ENCODE measurements at regions not wholly inside any gene's neighbourhood (a gene's known extent, or its start where the extent isn't known, plus 50 kb on each side); places are given as distances from the start of the nearest gene placed in this dataset.

DNA sequence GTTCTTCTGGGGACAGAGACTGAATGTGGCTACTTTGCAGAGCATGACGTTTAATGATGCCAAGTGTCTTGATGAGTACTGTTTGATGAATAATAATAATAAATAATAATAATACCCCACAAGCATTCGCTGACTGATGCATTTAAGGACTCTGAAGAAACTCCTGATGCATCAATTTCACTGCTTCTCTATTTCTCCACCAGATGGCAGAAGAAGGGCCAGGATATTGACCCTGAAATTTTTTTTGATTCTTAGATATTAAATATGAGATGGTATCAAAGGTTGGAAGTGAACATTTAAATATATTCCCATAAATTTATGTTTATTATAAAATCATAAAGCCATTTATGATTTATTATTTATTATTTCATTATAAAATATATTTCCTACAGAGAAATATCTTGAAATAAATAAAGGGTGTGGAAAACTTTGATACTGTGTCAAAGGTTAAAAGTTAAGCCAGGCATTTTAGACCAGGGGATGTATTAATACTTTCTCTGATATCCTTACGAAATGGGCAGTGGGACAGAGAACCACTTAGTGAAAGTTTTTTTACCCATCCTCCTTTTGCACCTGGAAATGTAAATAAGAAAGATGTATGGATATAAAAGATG is 170.9 kb downstream of the LACC1 start:
- TF ChIP-seq, protein P1, sequence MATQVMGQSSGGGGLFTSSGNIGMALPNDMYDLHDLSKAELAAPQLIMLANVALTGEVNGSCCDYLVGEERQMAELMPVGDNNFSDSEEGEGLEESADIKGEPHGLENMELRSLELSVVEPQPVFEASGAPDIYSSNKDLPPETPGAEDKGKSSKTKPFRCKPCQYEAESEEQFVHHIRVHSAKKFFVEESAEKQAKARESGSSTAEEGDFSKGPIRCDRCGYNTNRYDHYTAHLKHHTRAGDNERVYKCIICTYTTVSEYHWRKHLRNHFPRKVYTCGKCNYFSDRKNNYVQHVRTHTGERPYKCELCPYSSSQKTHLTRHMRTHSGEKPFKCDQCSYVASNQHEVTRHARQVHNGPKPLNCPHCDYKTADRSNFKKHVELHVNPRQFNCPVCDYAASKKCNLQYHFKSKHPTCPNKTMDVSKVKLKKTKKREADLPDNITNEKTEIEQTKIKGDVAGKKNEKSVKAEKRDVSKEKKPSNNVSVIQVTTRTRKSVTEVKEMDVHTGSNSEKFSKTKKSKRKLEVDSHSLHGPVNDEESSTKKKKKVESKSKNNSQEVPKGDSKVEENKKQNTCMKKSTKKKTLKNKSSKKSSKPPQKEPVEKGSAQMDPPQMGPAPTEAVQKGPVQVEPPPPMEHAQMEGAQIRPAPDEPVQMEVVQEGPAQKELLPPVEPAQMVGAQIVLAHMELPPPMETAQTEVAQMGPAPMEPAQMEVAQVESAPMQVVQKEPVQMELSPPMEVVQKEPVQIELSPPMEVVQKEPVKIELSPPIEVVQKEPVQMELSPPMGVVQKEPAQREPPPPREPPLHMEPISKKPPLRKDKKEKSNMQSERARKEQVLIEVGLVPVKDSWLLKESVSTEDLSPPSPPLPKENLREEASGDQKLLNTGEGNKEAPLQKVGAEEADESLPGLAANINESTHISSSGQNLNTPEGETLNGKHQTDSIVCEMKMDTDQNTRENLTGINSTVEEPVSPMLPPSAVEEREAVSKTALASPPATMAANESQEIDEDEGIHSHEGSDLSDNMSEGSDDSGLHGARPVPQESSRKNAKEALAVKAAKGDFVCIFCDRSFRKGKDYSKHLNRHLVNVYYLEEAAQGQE (IDR thresholded peaks at IDR 0.05; ENCODE audit: insufficient read depth in 1 of 2, low read depth in 2 of 2, low read length in 2 of 2): no peak
- TF ChIP-seq SIN3A (IDR thresholded peaks at IDR 0.05; ENCODE audit: borderline replicate concordance, insufficient read depth, low read length): no peak

Data from PFSK-1 (cell line).